ENCODE measurements at regions not wholly inside any gene's neighbourhood (a gene's known extent, or its start where the extent isn't known, plus 50 kb on each side); places are given as distances from the start of the nearest gene placed in this dataset.

DNA sequence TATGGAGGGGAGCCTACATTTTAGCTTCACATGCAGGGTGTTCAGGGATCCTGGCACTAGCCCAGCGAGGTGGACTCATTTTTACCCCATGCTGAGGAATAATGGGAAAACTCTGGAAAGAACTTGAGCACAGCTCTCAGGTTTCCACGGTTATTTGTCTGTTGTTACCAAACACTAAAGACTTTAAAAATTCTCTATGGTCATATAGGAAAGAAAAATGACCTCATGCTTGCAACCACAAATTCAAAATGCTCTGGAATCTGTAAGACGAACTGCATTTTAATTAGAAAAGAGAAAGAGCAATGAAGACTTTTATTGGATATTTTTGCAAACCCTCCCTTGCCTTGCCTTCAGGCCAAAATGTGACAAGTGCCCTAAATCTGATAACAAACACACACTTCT, 606.9 kb downstream of the EBF1 start:
- Histone ChIP-seq H4K20me1 (ENCODE audit: insufficient read depth, low read length) (no peaks in the 10 kb centered on the region), H3K4me2 (ENCODE audit: low read length) (no peak overlapping the region), H2AFZ (ENCODE audit: low read length) (no peak overlapping the region), H3K9me2 (ENCODE audit: insufficient read depth, low read length) (no peaks in the 10 kb centered on the region), H3K4me1 (ENCODE audit: insufficient read depth, low read length, poor library complexity, severe bottlenecking) (peaks cover 6% of the 10 kb centered on the region), H3K36me3 (ENCODE audit: insufficient read depth, low read length) (no peaks in the 10 kb centered on the region), H3K79me2 (ENCODE audit: insufficient read depth, low read depth, low read length) (no peaks in the 10 kb centered on the region), H3K9me3 (ENCODE audit: low read length) (no peaks in the 10 kb centered on the region), H3K4me3 (ENCODE audit: low read depth, low read length, poor library complexity, severe bottlenecking) (no peak overlapping the region), H3K27ac (ENCODE audit: low read depth, low read length, poor library complexity, severe bottlenecking) (no peak overlapping the region)
- intact Hi-C loops (cut with micrococcal nuclease; ENCODE audit: unreplicated experiment) = no loop called here
- BruUV-seq (replicated peaks) = no TSS peak
- CTCF ChIA-PET (ENCODE audit: unreplicated experiment) = no interaction called here
- POLR2A ChIA-PET = interaction anchor here (0.9 kb wide), 1 partner anchor 58 kb away, joined by 3 read pairs; no protein-coding TSS in a partner anchor
- no peak for TF ChIP-seq EZH2phosphoT487 (IDR thresholded peaks at IDR 0.05; ENCODE audit: borderline replicate concordance, low read depth, low read length)
- TF ChIP-seq, protein P1, sequence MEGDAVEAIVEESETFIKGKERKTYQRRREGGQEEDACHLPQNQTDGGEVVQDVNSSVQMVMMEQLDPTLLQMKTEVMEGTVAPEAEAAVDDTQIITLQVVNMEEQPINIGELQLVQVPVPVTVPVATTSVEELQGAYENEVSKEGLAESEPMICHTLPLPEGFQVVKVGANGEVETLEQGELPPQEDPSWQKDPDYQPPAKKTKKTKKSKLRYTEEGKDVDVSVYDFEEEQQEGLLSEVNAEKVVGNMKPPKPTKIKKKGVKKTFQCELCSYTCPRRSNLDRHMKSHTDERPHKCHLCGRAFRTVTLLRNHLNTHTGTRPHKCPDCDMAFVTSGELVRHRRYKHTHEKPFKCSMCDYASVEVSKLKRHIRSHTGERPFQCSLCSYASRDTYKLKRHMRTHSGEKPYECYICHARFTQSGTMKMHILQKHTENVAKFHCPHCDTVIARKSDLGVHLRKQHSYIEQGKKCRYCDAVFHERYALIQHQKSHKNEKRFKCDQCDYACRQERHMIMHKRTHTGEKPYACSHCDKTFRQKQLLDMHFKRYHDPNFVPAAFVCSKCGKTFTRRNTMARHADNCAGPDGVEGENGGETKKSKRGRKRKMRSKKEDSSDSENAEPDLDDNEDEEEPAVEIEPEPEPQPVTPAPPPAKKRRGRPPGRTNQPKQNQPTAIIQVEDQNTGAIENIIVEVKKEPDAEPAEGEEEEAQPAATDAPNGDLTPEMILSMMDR (conservative IDR thresholded peaks at IDR 0.05; ENCODE audit: low read length) = no peak
- DNase-seq (ENCODE audit: low spot score) = no peak

DNA sequence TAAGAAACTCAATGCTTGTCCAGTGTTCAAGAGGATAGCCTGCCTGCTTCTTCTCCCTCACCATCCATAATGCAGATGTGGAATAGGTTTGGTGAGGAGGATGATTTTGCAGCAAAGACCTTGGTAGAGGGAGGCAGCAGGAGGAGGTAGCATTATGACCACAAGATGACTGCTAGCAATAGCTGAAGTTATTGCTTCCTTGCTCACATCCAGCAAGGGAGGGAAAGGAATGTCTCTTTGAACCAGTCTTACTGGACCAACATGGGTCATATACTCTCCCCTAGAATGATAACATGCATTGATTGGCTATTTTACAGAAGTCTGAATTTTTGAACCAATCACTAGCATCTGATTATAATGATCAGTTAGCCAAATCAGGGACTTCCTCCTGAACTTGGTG, 607.6 kb downstream of the EBF1 start:
- Histone ChIP-seq H3K4me3 (ENCODE audit: low read depth, low read length, poor library complexity, severe bottlenecking) (no peak overlapping the region), H3K27ac (ENCODE audit: low read depth, low read length, poor library complexity, severe bottlenecking) (no peak overlapping the region), H3K9me3 (ENCODE audit: low read length) (no peaks in the 10 kb centered on the region), H3K4me1 (ENCODE audit: insufficient read depth, low read length, poor library complexity, severe bottlenecking) (peaks cover 9% of the 10 kb centered on the region), H4K20me1 (ENCODE audit: insufficient read depth, low read length) (no peaks in the 10 kb centered on the region), H2AFZ (ENCODE audit: low read length) (no peak overlapping the region), H3K9me2 (ENCODE audit: insufficient read depth, low read length) (no peaks in the 10 kb centered on the region), H3K4me2 (ENCODE audit: low read length) (no peak overlapping the region), H3K79me2 (ENCODE audit: insufficient read depth, low read depth, low read length) (no peaks in the 10 kb centered on the region), H3K36me3 (ENCODE audit: insufficient read depth, low read length) (no peaks in the 10 kb centered on the region)
- TF ChIP-seq EZH2phosphoT487 (IDR thresholded peaks at IDR 0.05; ENCODE audit: borderline replicate concordance, low read depth, low read length) = no peak
- TF ChIP-seq, protein P1 (conservative IDR thresholded peaks at IDR 0.05; ENCODE audit: low read length) = no peak
- CTCF ChIA-PET (ENCODE audit: unreplicated experiment) = interaction anchor here (1.0 kb wide), 1 partner anchor 57 kb away, joined by 3 read pairs; no protein-coding TSS in a partner anchor
- intact Hi-C loops (cut with micrococcal nuclease; ENCODE audit: unreplicated experiment) = no loop called here
- no peak for DNase-seq (ENCODE audit: low spot score)
- no TSS peak for BruUV-seq (replicated peaks)
- POLR2A ChIA-PET = no interaction called here

DNA sequence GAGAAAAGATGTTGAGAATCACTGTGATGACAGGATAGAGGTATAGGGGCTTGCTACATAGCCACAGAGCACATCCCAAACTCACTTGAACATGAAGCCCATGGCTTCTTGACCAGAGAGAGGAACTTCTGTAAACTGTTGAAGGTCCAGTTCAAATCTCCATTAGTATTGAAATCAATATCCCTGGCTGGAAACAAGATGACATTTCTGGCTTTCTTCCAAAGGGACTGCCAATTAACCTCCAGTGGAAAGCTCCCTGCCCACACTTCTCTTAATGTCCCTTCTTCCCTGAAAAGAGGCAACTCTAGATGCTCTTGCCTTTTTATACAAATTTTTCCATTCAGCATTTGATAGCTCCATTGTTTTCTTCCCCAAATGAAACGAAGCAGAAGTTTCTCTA, 612.1 kb downstream of the EBF1 start:
- TF ChIP-seq EZH2phosphoT487 (IDR thresholded peaks at IDR 0.05; ENCODE audit: borderline replicate concordance, low read depth, low read length) = no peak
- TF ChIP-seq, protein P1 (conservative IDR thresholded peaks at IDR 0.05; ENCODE audit: low read length) = no peak
- CTCF ChIA-PET (ENCODE audit: unreplicated experiment) = no interaction called here
- no peaks in the 10 kb centered on the region for H3K9me2 ChIP-seq (ENCODE audit: insufficient read depth, low read length)
- no peak overlapping the region; the same call in 1 of the 2 replicates for H2AFZ ChIP-seq (ENCODE audit: low read length)
- no peak overlapping the region for H3K4me2 ChIP-seq (ENCODE audit: low read length)
- intact Hi-C loops (cut with micrococcal nuclease; ENCODE audit: unreplicated experiment) = no loop called here
- no peaks in the 10 kb centered on the region for H3K79me2 ChIP-seq (ENCODE audit: insufficient read depth, low read depth, low read length)
- H3K4me1 ChIP-seq (ENCODE audit: insufficient read depth, low read length, poor library complexity, severe bottlenecking) = peaks cover 9% of the 10 kb centered on the region
- H3K9me3 ChIP-seq (ENCODE audit: low read length) = no peaks in the 10 kb centered on the region
- H3K27ac ChIP-seq (ENCODE audit: low read depth, low read length, poor library complexity, severe bottlenecking) = no peak overlapping the region
- POLR2A ChIA-PET = interaction anchor here (0.6 to 3.3 kb wide), 7 partner anchors 9 to 112 kb away, joined by 3 to 20 read pairs (median 4); no protein-coding TSS in a partner anchor
- no TSS peak for BruUV-seq (replicated peaks)
- H3K4me3 ChIP-seq (ENCODE audit: low read depth, low read length, poor library complexity, severe bottlenecking) = no peak overlapping the region
- DNase-seq (ENCODE audit: low spot score) = no peak
- H3K36me3 ChIP-seq (ENCODE audit: insufficient read depth, low read length) = no peaks in the 10 kb centered on the region
- H4K20me1 ChIP-seq (ENCODE audit: insufficient read depth, low read length) = no peaks in the 10 kb centered on the region
